ENCODE measurements at regions not wholly inside any gene's neighbourhood (a gene's known extent, or its start where the extent isn't known, plus 50 kb on each side); places are given as distances from the start of the nearest gene placed in this dataset.
"Not testable (repeated sequence)": the region's sequence is repeated elsewhere in the genome, so short reads cannot be mapped to it uniquely, and the experiment has no call there.

GRCh38 chr7:79624336-79624735 is 170.9 kb upstream of the MAGI2 start:
- peak; percentile 8 for DNase-seq (ENCODE audit: low read depth)

- peak; percentile 16 for DNase-seq (ENCODE audit: low read depth)
Observed at GRCh38 chr7:79622781-79623180, 169.3 kb upstream of the MAGI2 start.

- no peak for DNase-seq (ENCODE audit: low read depth)
Observed at GRCh38 chr7:79620291-79620690, 166.8 kb upstream of the MAGI2 start.

- no peak for DNase-seq (ENCODE audit: low read depth)
Observed at GRCh38 chr7:79619216-79619615, 165.7 kb upstream of the MAGI2 start.

DNA sequence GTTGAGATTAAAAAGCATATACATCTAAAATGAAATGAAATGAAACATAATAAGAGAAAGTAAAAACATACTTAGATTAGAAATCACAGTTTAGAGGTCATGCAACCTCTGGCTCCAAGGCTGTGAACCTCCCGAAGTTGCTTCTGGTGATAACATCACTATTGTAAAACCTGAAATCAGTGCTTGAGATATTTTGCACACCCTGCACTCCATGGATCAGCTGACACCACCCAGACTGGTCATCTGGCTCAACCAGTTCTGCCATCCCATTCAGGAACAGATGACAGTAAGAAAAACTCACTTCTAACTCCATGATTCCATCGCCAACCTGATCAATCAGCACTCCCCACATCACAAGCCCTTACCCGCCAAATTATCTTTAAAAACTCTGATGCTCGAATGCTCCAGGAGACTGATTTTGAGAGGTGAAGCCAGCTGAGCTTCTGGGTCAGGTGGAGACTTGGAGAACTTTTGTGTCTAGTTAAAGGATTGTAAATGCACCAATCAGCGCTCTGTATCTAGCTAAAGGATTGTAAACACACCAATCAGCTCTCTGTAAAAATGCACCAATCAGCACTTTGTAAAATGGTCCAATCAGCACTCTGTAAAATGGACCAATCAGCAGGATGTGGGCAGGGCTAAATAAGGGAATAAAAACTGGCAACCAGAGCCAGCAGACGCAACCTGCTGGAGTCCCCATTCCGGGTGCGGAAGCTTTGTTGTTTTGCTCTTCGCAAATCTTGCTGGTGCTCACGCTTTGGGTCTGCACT is 162.6 kb upstream of the MAGI2 start:
- DNase-seq (ENCODE audit: low read depth) = no peak

DNA sequence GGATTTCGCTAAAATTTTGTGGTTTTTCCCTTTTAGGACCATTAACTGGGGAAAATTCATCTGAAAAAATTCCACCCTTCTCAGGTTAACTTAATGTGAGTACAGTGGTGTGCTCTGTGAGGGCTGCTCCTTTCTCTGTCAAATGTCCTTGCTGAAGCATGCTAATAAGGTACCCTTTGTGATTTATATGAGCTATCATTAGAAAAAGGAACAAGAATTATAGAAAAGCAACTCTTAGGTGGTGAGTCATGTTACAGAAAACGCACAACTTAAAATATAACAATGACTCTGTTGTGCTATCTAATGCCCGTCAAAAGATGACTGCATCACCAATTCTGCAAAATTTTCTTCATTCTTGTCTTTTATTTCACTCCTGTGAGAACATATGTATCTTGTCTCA is 162.0 kb upstream of the MAGI2 start:
- no peak for DNase-seq (ENCODE audit: low read depth)

- DNase-seq (ENCODE audit: low read depth) = no peak
Observed at GRCh38 chr7:79612903-79613302, 159.4 kb upstream of the MAGI2 start.

- no peak for DNase-seq (ENCODE audit: low read depth)
Observed at GRCh38 chr7:79612022-79612421, 158.6 kb upstream of the MAGI2 start.

GRCh38 chr7:79610748-79611304 is 157.4 kb upstream of the MAGI2 start:
- no peak for DNase-seq (ENCODE audit: low read depth)

DNA sequence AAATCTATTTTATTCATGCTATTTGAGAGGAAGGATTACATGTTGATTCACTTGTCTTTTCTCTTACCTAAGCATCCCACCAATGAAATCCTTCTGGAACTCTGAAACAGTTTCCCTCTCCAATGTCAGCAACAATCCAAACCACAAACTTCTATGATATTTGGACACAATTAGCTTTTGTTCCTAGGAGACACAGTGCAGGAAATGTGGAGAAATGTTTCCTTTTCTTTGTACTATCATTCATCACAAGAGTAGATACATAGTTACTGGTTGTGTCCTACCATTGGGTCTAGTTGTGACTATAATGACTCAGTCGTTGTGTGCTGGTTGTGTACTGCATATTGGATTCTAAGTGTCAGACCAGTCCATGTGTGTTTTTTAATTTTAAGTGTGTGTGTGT is 156.8 kb upstream of the MAGI2 start:
- no peak for DNase-seq (ENCODE audit: low read depth)

- no peak for DNase-seq (ENCODE audit: low read depth)
Observed at GRCh38 chr7:79608005-79608404, 154.5 kb upstream of the MAGI2 start.

- DNase-seq (ENCODE audit: low read depth) = no peak
Observed at GRCh38 chr7:79604841-79605240, 151.4 kb upstream of the MAGI2 start.

DNA sequence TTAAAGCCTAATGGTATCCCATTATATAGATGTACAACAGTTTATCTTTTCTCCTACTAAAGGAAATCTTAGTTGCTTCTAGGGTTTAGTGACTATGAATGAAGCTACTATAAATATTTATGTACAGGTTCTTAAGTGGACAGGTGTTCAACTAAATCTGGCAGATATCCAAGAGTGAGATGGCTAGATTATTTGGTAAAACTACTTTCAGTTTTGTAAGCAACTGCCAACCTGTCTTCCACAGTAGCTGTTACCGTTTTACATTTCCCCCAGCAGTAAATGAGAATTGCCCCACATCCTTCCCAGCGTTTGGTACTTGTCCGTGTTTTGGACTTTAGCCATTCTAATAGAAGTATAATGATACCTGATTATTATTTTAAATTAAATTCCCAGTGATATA is 144.9 kb upstream of the MAGI2 start:
- no peak for DNase-seq (ENCODE audit: low read depth)

- not testable (repeated sequence) for DNase-seq (ENCODE audit: low read depth)
Observed at GRCh38 chr7:79594671-79595070, 141.2 kb upstream of the MAGI2 start.

DNA sequence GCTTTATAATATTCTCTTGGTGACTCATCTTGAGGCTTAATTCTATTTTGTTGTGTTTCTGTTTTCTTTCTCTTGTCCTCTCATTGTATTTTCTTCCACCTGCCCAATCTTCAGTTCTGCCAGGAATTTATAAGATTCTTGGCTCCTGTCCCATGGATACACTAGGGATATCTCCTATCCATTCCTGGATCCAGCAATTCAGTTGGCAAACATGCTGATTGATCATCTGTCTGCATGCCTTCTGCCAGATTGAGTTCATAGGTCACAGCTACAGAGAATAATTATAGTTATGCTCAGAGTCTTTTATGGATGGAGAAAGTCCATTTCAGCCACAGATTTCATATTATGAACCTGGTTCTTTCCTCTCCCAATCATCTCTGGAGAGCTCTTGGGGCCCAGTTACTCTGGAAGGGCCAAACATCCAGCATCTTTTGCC is 140.4 kb upstream of the MAGI2 start:
- DNase-seq (ENCODE audit: low read depth) = no peak

DNA sequence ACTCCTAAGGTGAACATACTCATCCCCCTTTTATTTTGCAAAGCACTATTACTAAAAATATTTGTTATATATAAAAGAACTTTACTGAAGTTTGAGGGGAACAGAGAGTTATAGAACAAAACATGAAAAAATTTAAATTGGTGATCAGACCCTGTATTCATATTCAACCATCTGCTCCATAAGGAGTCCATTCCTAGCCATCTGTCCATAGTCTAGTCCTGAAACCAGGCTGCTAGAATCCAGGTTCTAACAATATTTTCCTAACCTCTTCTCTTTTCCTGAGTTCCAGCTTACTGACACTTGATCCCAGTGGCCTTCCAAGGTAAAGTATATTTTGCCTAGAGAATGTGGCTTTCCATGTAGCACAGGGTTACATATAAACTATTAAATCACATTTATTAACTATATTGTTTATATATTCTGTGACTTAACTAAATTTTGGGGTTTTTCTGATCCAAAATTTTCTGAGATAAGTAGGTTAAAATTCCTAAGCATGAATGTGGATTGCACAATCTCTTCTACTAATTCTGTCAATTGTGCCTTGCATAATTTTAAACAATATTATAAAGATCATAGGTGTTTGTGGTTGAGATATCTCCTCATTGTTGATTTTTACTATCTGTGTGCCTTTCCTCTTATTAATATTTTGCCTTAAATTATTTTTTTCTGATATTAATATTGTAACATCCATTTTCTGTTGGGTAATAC is 137.6 kb upstream of the MAGI2 start:
- no peak for DNase-seq (ENCODE audit: low read depth)

- no peak for DNase-seq (ENCODE audit: low read depth)
Observed at GRCh38 chr7:79590391-79590790, 136.9 kb upstream of the MAGI2 start.

GRCh38 chr7:79570903-79571302 is 117.4 kb upstream of the MAGI2 start:
- DNase-seq (ENCODE audit: low read depth) = no peak

DNA sequence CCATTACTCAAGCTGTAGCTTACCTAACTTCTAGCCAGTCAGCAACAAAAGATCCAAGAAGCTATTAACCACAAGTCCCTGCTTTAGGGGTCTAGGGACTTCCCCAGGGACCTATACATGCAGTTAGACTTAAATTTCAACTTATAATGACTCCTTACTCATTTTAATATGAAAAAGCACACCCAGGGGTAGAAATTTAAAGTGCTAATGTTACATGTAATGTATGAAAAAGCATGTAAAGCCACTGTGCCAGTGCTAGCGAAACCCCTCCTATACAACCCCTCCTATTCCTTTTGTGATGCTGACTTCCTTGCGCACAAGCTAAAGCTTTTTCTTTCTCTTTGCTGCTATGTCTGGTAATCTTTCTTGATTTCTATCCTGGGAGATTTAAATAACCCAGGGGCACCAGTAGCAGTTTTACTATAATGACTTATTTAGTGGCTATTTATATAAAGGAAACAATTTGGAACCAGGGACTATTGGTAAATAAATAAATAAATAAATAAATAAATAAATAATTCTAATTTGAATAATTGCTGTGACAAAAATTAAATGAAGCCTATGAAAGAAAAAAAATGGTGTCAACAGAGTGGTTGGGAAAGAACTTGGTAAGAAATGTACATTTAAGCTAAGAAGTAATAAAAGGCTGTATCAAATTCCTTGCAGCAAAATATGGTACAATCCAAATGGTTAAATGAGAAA is 110.5 kb upstream of the MAGI2 start:
- DNase-seq (ENCODE audit: low read depth) = no peak

DNA sequence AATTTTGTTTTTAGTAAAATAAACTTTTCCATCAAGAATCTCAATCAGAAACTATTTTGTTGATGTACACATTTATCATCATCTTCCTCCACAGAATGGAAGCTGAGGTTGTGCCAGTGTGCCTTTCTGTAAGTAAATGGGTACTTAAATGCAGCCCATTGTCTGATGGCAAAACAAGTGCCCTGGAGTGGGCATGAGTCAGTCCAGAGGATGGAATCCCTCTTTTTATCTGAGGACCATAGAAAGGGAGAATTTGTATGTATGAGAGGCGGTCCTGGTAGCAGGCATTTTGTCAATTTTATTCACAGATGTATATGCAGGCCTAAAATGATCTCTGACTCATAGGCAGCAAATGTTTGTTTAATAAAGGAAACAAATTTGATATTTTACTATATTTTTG is 102.1 kb upstream of the MAGI2 start:
- no peak for DNase-seq (ENCODE audit: low read depth)

DNA sequence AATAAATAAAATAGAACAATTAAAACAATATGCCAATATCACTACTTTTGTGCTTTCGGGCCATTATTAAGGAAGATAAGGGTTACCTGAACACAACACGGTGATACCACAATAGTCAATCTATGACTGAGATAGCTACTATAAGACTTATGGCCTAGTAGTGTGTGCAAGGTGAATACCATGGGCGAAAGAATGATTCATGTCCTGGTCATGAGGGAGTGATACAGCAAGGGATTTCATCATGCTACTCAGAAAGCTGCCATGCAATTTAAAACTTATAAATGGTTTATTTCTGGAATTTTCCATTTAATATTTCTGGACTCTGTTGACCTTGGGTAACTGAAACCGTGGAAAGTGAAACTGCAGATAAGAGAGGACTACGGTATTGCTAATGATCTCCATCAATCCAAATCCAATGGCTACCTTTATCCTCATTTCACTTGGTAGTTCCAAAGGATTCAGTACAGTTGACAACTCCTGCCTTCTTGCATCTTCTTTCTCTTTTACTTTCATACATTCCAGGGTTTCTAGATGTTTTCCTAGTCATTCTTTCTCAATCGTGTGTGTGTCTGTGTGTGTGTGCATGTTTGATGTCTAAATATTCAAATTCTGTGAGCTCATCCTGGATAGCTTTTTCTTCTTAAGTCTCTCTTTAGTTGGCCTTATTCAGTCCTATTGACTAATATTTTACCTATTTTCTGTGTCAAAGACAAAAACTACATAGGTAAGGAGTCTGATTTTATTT is 100.5 kb upstream of the MAGI2 start:
- DNase-seq (ENCODE audit: low read depth) = peak; percentile 75

- DNase-seq (ENCODE audit: low read depth) = no peak
Observed at GRCh38 chr7:79552463-79552862, 99.0 kb upstream of the MAGI2 start.

Measured in ELR (cell line).